GM12878 (cell line): ENCODE measurements at regions not wholly inside any gene's neighbourhood (a gene's known extent, or its start where the extent isn't known, plus 50 kb on each side); places are given as distances from the start of the nearest gene placed in this dataset.

ENCODE experiments used
- ATAC-seq: fragments of 200-7000 bp; cut with Tn5 transposase; 3 replicates; pipeline ENCODE4 v1.9.1; 2020; ENCODE audit warnings: mild to moderate bottlenecking, moderate library complexity
- BruUV-seq: library from RNA; stranded (reverse); fragments of 400-500 nt; replicated peaks from 2 replicates; lab custom pipeline; 2021; lab: Mats Ljungman, UMichigan
- CTCF ChIA-PET: fragments of 300-600 bp; sonication (Branson Sonifier 250); formaldehyde crosslinking; extraction: SDS; loops from one replicate; lab custom pipeline; 2021; ENCODE audit warnings: inconsistent platforms; lab: Yijun Ruan, JAX
- POLR2A ChIA-PET: fragments of 350-600 bp; formaldehyde crosslinking; extraction: SDS; loops from one replicate; lab custom pipeline; 2021; ENCODE audit warnings: inconsistent platforms; lab: Charles Lee
- RAD21 ChIA-PET: fragments of 300-600 bp; sonication (Branson Sonifier 250); formaldehyde crosslinking; loops from one replicate; lab custom pipeline; 2023; ENCODE audit warnings: antibody characterized with exemption; ENCODE audit not compliant: unreplicated experiment; lab: Charles Lee
- SMC1A ChIA-PET: fragments of 300-600 bp; sonication (Branson Sonifier 250); formaldehyde crosslinking; loops from one replicate; lab custom pipeline; 2023; ENCODE audit not compliant: unreplicated experiment, uncharacterized antibody; lab: Charles Lee
- DNase-seq: peaks from one replicate; pipeline ENCODE4 v3.0.0-alpha.2; 2011; ENCODE audit warnings: low read depth, low spot score
- FAIRE-seq: peaks from 3 replicates; lab custom pipeline; 2011; peaks lifted over from hg19 to GRCh38; lab: Jason Lieb, UNC
- H2AFZ ChIP-seq: 2 replicates; pipeline ENCODE4 v1.6.0; 2011; ENCODE audit warnings: low read depth, low read length, control low read depth; ENCODE audit not compliant: control insufficient read depth
- H3K27ac ChIP-seq: 2 replicates; pipeline ENCODE4 v1.5.1; 2011; ENCODE audit warnings: control low read depth; ENCODE audit not compliant: control insufficient read depth, insufficient read depth
- H3K27me3 ChIP-seq, 2 experiments: replicated peaks in 1 of 2; 2 replicates each; pipeline versions ENCODE4 v1.6.0 to v1.6.1; 2011; ENCODE audit warnings: low read length in 1 of 2; ENCODE audit not compliant: control insufficient read depth in 2 of 2, insufficient read depth in 2 of 2
- H3K36me3 ChIP-seq, 2 experiments: 2 replicates each; pipeline ENCODE4 v1.5.1; 2011; ENCODE audit warnings: low read length in 1 of 2; ENCODE audit not compliant: control insufficient read depth in 2 of 2, insufficient read depth in 2 of 2
- H3K4me1 ChIP-seq: 2 replicates; pipeline ENCODE4 v1.6.1; 2011; ENCODE audit warnings: mild to moderate bottlenecking, low read length, moderate library complexity, mixed read lengths; ENCODE audit not compliant: control insufficient read depth, insufficient read depth
- H3K4me2 ChIP-seq: 2 replicates; pipeline ENCODE4 v1.6.0; 2011; ENCODE audit warnings: control low read depth; ENCODE audit not compliant: control insufficient read depth, insufficient read depth
- H3K4me3 ChIP-seq: fragments of 200-600 bp; sonication (generic); 2 replicates; pipeline ENCODE4 v1.5.1; 2016
- H3K79me2 ChIP-seq: 2 replicates; pipeline ENCODE4 v1.6.0; 2011; ENCODE audit warnings: low read length; ENCODE audit not compliant: control insufficient read depth, insufficient read depth
- H3K9ac ChIP-seq: 2 replicates; pipeline ENCODE4 v1.8.0; 2011; ENCODE audit warnings: low read length, control low read depth, mixed read lengths; ENCODE audit not compliant: control insufficient read depth, insufficient read depth
- H3K9me3 ChIP-seq: replicated peaks from 3 replicates; pipeline ENCODE4 v1.5.1; 2011; ENCODE audit warnings: mild to moderate bottlenecking, low read length; ENCODE audit not compliant: control insufficient read depth, insufficient read depth
- H4K20me1 ChIP-seq: 2 replicates; pipeline ENCODE4 v1.6.0; 2011; ENCODE audit not compliant: control insufficient read depth, insufficient read depth
- ASH2L ChIP-seq: fragments of 300-600, 200-600 bp; sonication (generic); IDR thresholded peaks from 2 replicates; pipeline ENCODE4 v1.6.1; 2017; ENCODE audit warnings: low read depth, mild to moderate bottlenecking, borderline replicate concordance
- BRCA1 ChIP-seq: IDR thresholded peaks from 2 replicates; pipeline ENCODE4 v1.6.1; 2011; ENCODE audit warnings: low read depth, low read length, improper control_type of control experiment
- CBFB ChIP-seq: IDR thresholded peaks from 2 replicates; pipeline ENCODE4 v1.6.1; 2016; ENCODE audit warnings: antibody characterized with exemption, low read depth
- CREM ChIP-seq: IDR thresholded peaks from 2 replicates; pipeline ENCODE4 v1.6.1; 2014; ENCODE audit warnings: antibody characterized with exemption, low read depth
- LARP7 ChIP-seq: fragments of 450-650 bp; IDR thresholded peaks from 2 replicates; pipeline ENCODE4 v1.6.1; 2017; ENCODE audit warnings: mild to moderate bottlenecking
- NR2C2 ChIP-seq: IDR thresholded peaks from 2 replicates; pipeline ENCODE4 v1.6.1; 2011; ENCODE audit warnings: borderline replicate concordance, low read depth; ENCODE audit not compliant: control insufficient read depth, insufficient read length
- RBBP5 ChIP-seq: fragments of 200-600 bp; sonication (generic); conservative IDR thresholded peaks from 2 replicates; pipeline ENCODE4 v1.6.1; 2016
- TARDBP ChIP-seq: IDR thresholded peaks from 2 replicates; pipeline ENCODE4 v1.6.1; 2016; ENCODE audit warnings: borderline replicate concordance
- TBL1XR1 ChIP-seq: IDR thresholded peaks from 2 replicates; pipeline ENCODE4 v1.6.1; 2012; ENCODE audit warnings: low read depth, low read length, improper control_type of control experiment
- WGBS: methylation state at CpG from one replicate; pipeline ENCODE4 v1.1.6; 2016; ENCODE audit warnings: low lambda C conversion rate; ENCODE audit not compliant: insufficient replicate concordance, insufficient coverage; ENCODE audit errors: missing lambda C conversion rate; 5-methylcytosine and 5-hydroxymethylcytosine counted together
- in situ Hi-C: fragments of 300-500 bp; cut with MboI; formaldehyde crosslinking; loops from 9 replicates; pipeline ENCODE4 v1.14.3; 2018; ENCODE audit warnings: mixed read lengths
- intact Hi-C: fragments of 100-400 bp; cut with micrococcal nuclease; formaldehyde crosslinking; loops from one replicate; pipeline ENCODE4 v1.14.2; 2022; ENCODE audit not compliant: unreplicated experiment
- TF ChIP-seq, protein P1 (sequence below): fragments of 450-650 bp; IDR thresholded peaks from 2 replicates; pipeline ENCODE4 v1.6.1; 2017; ENCODE audit warnings: mild to moderate bottlenecking, moderate library complexity
- TF ChIP-seq, protein P2 (sequence below): fragments of 450-650 bp; IDR thresholded peaks from 2 replicates; pipeline ENCODE4 v1.6.1; 2017; ENCODE audit warnings: antibody characterized with exemption, mild to moderate bottlenecking, moderate library complexity
- TF ChIP-seq, protein P3 (sequence below): IDR thresholded peaks from 2 replicates; pipeline ENCODE4 v1.6.1; 2012; ENCODE audit warnings: improper control_type of control experiment, low read depth, low read length; ENCODE audit not compliant: insufficient replicate concordance

DNA sequence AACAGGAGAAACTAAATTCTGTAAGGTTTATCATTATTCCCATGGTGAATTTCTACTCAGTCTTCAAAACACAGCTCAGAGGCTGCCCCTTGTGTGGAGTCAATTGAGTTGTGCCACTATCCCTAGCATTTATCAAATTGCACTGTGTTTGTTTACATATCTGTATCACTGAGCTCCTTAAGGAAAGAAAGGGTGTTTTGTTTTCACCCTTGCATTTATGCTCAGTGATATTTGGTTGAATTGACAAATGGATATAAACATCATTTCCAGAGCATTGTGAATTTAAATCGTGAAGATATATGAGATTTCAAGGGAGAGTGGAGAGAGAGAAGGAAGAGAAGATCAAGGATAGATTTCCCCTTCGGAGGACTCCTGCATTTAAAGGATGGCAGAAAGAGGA, 55.1 kb upstream of the TNFRSF19 start (continued):
- TF ChIP-seq TBL1XR1: no peak
- TF ChIP-seq RBBP5: no peak
- TF ChIP-seq, protein P1, sequence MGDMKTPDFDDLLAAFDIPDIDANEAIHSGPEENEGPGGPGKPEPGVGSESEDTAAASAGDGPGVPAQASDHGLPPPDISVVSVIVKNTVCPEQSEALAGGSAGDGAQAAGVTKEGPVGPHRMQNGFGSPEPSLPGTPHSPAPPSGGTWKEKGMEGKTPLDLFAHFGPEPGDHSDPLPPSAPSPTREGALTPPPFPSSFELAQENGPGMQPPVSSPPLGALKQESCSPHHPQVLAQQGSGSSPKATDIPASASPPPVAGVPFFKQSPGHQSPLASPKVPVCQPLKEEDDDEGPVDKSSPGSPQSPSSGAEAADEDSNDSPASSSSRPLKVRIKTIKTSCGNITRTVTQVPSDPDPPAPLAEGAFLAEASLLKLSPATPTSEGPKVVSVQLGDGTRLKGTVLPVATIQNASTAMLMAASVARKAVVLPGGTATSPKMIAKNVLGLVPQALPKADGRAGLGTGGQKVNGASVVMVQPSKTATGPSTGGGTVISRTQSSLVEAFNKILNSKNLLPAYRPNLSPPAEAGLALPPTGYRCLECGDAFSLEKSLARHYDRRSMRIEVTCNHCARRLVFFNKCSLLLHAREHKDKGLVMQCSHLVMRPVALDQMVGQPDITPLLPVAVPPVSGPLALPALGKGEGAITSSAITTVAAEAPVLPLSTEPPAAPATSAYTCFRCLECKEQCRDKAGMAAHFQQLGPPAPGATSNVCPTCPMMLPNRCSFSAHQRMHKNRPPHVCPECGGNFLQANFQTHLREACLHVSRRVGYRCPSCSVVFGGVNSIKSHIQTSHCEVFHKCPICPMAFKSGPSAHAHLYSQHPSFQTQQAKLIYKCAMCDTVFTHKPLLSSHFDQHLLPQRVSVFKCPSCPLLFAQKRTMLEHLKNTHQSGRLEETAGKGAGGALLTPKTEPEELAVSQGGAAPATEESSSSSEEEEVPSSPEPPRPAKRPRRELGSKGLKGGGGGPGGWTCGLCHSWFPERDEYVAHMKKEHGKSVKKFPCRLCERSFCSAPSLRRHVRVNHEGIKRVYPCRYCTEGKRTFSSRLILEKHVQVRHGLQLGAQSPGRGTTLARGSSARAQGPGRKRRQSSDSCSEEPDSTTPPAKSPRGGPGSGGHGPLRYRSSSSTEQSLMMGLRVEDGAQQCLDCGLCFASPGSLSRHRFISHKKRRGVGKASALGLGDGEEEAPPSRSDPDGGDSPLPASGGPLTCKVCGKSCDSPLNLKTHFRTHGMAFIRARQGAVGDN: no peak
- TF ChIP-seq ASH2L: no peak
- TF ChIP-seq BRCA1: no peak

DNA sequence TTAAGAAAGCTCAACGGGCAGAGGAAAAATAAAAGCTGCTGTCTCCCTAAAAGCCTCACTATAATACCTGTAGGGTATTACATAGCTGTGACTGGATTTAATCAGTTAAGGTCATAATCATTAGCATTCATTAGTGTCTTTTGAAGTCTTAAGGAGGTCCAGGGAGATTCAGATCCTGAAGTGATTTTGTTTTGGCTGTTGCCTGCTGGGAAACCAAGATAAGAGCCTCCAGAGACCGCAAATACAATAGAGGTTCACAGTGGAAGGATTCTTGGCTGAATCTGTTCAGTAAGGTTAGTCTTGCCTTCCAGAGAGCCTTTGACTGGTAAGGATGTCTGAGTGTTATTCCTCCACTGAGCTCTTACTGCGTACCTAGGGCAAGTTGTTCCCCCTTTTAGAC, 54.0 kb upstream of the TNFRSF19 start:
- Histone ChIP-seq H3K4me2 (peak overlapping the region; percentile 56), H3K9ac (no peak overlapping the region), H3K27ac (no peak overlapping the region), H2AFZ (peak overlapping the region; percentile 46), H3K36me3 (no peaks in the 10 kb centered on the region), H3K79me2 (no peaks in the 10 kb centered on the region), H3K4me1 (peaks cover 6% of the 10 kb centered on the region), H3K27me3 (no peaks in the 10 kb centered on the region; a peak in 1 of 4 replicates), H4K20me1 (no peaks in the 10 kb centered on the region), H3K9me3 (no peaks in the 10 kb centered on the region), H3K4me3 (no peak overlapping the region)
- no peak for FAIRE-seq
- no peak for DNase-seq
- WGBS: 19% methylated on average over 3 of the region's 3 CpGs
- ChIA-PET CTCF (interaction anchor here (0.6 to 1.5 kb wide), 3 partner anchors 18 to 664 kb away, joined by 3 read pairs; no protein-coding TSS in a partner anchor), RAD21 (no interaction called here), SMC1A (no interaction called here), POLR2A (no interaction called here)
- BruUV-seq: no TSS peak
- ATAC-seq: no peak
- intact Hi-C loops: no loop called here
- in situ Hi-C loops: no loop called here
- TF ChIP-seq TARDBP (no peak), TBL1XR1 (no peak), BRCA1 (no peak), CREM (no peak), LARP7 (no peak), NR2C2 (no peak), CBFB (no peak)
- TF ChIP-seq, protein P2, sequence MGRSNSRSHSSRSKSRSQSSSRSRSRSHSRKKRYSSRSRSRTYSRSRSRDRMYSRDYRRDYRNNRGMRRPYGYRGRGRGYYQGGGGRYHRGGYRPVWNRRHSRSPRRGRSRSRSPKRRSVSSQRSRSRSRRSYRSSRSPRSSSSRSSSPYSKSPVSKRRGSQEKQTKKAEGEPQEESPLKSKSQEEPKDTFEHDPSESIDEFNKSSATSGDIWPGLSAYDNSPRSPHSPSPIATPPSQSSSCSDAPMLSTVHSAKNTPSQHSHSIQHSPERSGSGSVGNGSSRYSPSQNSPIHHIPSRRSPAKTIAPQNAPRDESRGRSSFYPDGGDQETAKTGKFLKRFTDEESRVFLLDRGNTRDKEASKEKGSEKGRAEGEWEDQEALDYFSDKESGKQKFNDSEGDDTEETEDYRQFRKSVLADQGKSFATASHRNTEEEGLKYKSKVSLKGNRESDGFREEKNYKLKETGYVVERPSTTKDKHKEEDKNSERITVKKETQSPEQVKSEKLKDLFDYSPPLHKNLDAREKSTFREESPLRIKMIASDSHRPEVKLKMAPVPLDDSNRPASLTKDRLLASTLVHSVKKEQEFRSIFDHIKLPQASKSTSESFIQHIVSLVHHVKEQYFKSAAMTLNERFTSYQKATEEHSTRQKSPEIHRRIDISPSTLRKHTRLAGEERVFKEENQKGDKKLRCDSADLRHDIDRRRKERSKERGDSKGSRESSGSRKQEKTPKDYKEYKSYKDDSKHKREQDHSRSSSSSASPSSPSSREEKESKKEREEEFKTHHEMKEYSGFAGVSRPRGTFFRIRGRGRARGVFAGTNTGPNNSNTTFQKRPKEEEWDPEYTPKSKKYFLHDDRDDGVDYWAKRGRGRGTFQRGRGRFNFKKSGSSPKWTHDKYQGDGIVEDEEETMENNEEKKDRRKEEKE: no peak
- TF ChIP-seq, protein P3, sequence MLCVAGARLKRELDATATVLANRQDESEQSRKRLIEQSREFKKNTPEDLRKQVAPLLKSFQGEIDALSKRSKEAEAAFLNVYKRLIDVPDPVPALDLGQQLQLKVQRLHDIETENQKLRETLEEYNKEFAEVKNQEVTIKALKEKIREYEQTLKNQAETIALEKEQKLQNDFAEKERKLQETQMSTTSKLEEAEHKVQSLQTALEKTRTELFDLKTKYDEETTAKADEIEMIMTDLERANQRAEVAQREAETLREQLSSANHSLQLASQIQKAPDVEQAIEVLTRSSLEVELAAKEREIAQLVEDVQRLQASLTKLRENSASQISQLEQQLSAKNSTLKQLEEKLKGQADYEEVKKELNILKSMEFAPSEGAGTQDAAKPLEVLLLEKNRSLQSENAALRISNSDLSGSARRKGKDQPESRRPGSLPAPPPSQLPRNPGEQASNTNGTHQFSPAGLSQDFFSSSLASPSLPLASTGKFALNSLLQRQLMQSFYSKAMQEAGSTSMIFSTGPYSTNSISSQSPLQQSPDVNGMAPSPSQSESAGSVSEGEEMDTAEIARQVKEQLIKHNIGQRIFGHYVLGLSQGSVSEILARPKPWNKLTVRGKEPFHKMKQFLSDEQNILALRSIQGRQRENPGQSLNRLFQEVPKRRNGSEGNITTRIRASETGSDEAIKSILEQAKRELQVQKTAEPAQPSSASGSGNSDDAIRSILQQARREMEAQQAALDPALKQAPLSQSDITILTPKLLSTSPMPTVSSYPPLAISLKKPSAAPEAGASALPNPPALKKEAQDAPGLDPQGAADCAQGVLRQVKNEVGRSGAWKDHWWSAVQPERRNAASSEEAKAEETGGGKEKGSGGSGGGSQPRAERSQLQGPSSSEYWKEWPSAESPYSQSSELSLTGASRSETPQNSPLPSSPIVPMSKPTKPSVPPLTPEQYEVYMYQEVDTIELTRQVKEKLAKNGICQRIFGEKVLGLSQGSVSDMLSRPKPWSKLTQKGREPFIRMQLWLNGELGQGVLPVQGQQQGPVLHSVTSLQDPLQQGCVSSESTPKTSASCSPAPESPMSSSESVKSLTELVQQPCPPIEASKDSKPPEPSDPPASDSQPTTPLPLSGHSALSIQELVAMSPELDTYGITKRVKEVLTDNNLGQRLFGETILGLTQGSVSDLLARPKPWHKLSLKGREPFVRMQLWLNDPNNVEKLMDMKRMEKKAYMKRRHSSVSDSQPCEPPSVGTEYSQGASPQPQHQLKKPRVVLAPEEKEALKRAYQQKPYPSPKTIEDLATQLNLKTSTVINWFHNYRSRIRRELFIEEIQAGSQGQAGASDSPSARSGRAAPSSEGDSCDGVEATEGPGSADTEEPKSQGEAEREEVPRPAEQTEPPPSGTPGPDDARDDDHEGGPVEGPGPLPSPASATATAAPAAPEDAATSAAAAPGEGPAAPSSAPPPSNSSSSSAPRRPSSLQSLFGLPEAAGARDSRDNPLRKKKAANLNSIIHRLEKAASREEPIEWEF: no peak
